A549 (cell line): ENCODE measurements at regions not wholly inside any gene's neighbourhood (a gene's known extent, or its start where the extent isn't known, plus 50 kb on each side); places are given as distances from the start of the nearest gene placed in this dataset.
A peak's percentile ranks its signal among the peaks of the same experiment; 100 is the strongest.

Source experiments
- ATAC-seq, 2 experiments: fragments of 200-7000 bp in 1 of 2; fragments of >200 bp in 1 of 2; cut with Nextera tagmentation in 1 of 2; cut with Tn5 transposase in 1 of 2; 3 replicates each; pipeline versions ENCODE4 v1.8.0 to v1.9.1; 2018 to 2020; ENCODE audit warnings: mild to moderate bottlenecking in 1 of 2, moderate library complexity in 1 of 2
- CTCF ChIA-PET: fragments of 300-600 bp; sonication (Branson Sonifier 250); formaldehyde crosslinking; extraction: SDS; loops from one replicate; lab custom pipeline; 2021; ENCODE audit warnings: antibody characterized with exemption, inconsistent platforms; lab: Yijun Ruan, JAX
- POLR2A ChIA-PET: fragments of 350-600 bp; formaldehyde crosslinking; extraction: SDS; loops from one replicate; lab custom pipeline; 2021; ENCODE audit warnings: antibody characterized with exemption, inconsistent platforms; lab: Yijun Ruan, JAX
- DNase-seq, 2 experiments: peaks; one replicate each; pipeline versions ENCODE4 v3.0.0 to v3.0.0-alpha.2; 2011 to 2016; ENCODE audit warnings: low read depth in 1 of 2, low spot score in 1 of 2
- FAIRE-seq: peaks from 2 replicates; lab custom pipeline; 2011; peaks lifted over from hg19 to GRCh38; lab: Jason Lieb, UNC
- H3K27ac ChIP-seq, 2 experiments: fragments of >200 bp; sonication (Bioruptor Twin); formaldehyde crosslinking; 3 replicates each; pipeline ENCODE4 v1.5.1; 2016 to 2017
- H3K4me1 ChIP-seq: fragments of >200 bp; sonication (Bioruptor Twin); formaldehyde crosslinking; 3 replicates; pipeline ENCODE4 v1.6.1; 2016
- H3K4me2 ChIP-seq: fragments of >200 bp; sonication (Bioruptor Twin); formaldehyde crosslinking; 3 replicates; pipeline ENCODE4 v1.6.1; 2016
- H3K4me3 ChIP-seq: fragments of >200 bp; sonication (Bioruptor Twin); formaldehyde crosslinking; 3 replicates; pipeline ENCODE4 v1.5.1; 2016
- H3K9me3 ChIP-seq: fragments of >200 bp; sonication (Bioruptor Twin); formaldehyde crosslinking; 3 replicates; pipeline ENCODE4 v1.6.1; 2016
- BHLHE40 ChIP-seq: IDR thresholded peaks from 2 replicates; pipeline ENCODE4 v1.6.1; 2012; ENCODE audit warnings: low read depth, low read length, inconsistent platforms
- CBX8 ChIP-seq: fragments of 200-600 bp; sonication (generic); IDR thresholded peaks from 2 replicates; pipeline ENCODE4 v1.6.1; 2016
- CHD4 ChIP-seq: fragments of 200-600 bp; sonication (generic); IDR thresholded peaks from 2 replicates; pipeline ENCODE4 v1.6.1; 2016; ENCODE audit warnings: antibody characterized with exemption, mild to moderate bottlenecking, borderline replicate concordance
- EHF ChIP-seq: fragments of 250-450 bp; sonication (Bioruptor Pico); IDR thresholded peaks from 2 replicates; pipeline ENCODE4 v1.5.0; 2020; ENCODE audit warnings: mild to moderate bottlenecking
- EHMT2 ChIP-seq: fragments of 200-600 bp; sonication (generic); IDR thresholded peaks from 2 replicates; pipeline ENCODE4 v1.6.1; 2016; ENCODE audit warnings: antibody characterized with exemption, low read depth, mild to moderate bottlenecking, moderate library complexity
- EP300 ChIP-seq, 2 experiments: fragments of >200 bp; sonication (Bioruptor Twin); formaldehyde crosslinking; IDR thresholded peaks; 2 replicates in 1 of 2; 3 replicates in 1 of 2; pipeline ENCODE4 v1.6.1; 2016 to 2017
- ESRRA ChIP-seq: fragments of 150-350 bp; IDR thresholded peaks from 2 replicates; pipeline ENCODE4 v1.6.1; 2014; ENCODE audit warnings: mild to moderate bottlenecking, low read length, borderline replicate concordance
- FOSB ChIP-seq: fragments of 250-450 bp; sonication (Bioruptor Pico); IDR thresholded peaks from 2 replicates; pipeline ENCODE4 v1.5.0; 2020; ENCODE audit warnings: mild to moderate bottlenecking, moderate library complexity
- HDAC2 ChIP-seq: fragments of 200-600 bp; sonication (generic); IDR thresholded peaks from 2 replicates; pipeline ENCODE4 v1.6.1; 2016
- HEYL ChIP-seq: fragments of 250-450 bp; sonication (Bioruptor Pico); IDR thresholded peaks from 2 replicates; pipeline ENCODE4 v1.8.0; 2021; ENCODE audit warnings: mild to moderate bottlenecking, moderate library complexity
- NFE2L2 ChIP-seq: fragments of 150-350 bp; conservative IDR thresholded peaks from 2 replicates; pipeline ENCODE4 v1.6.1; 2014; ENCODE audit warnings: low read length
- NPAS2 ChIP-seq: fragments of 250-450 bp; sonication (Bioruptor Pico); IDR thresholded peaks from 2 replicates; pipeline ENCODE4 v1.8.0; 2022; ENCODE audit warnings: mild to moderate bottlenecking, moderate library complexity, borderline replicate concordance
- POLR2A ChIP-seq: IDR thresholded peaks from 2 replicates; pipeline ENCODE4 v1.6.1; 2012; ENCODE audit warnings: mild to moderate bottlenecking, low read length
- RAD21 ChIP-seq, 2 experiments: fragments of >200 bp in 1 of 2; sonication (Bioruptor Twin) in 1 of 2; formaldehyde crosslinking in 1 of 2; IDR thresholded peaks in 1 of 2; conservative IDR thresholded peaks in 1 of 2; 2 replicates in 1 of 2; 3 replicates in 1 of 2; pipeline ENCODE4 v1.6.1; 2012 to 2018; ENCODE audit warnings: inconsistent platforms in 1 of 2
- RCOR1 ChIP-seq: fragments of 150-350 bp; IDR thresholded peaks from 2 replicates; pipeline ENCODE4 v1.6.1; 2014; ENCODE audit warnings: antibody characterized with exemption, low read length, low read depth
- RNF2 ChIP-seq: fragments of 200-600 bp; sonication (generic); IDR thresholded peaks from 2 replicates; pipeline ENCODE4 v1.6.1; 2016; ENCODE audit warnings: low read depth, mild to moderate bottlenecking, antibody characterized with exemption, moderate library complexity, borderline replicate concordance
- SMC3 ChIP-seq: fragments of >200 bp; sonication (Bioruptor Twin); formaldehyde crosslinking; IDR thresholded peaks from 3 replicates; pipeline ENCODE4 v1.6.1; 2018; ENCODE audit warnings: inconsistent platforms
- TP53 ChIP-seq: fragments of 250-450 bp; sonication (Bioruptor Pico); IDR thresholded peaks from 2 replicates; pipeline ENCODE4 v1.5.0; 2021; ENCODE audit warnings: mild to moderate bottlenecking, moderate library complexity
- ZC3H11A ChIP-seq: fragments of 450-650 bp; IDR thresholded peaks from 2 replicates; pipeline ENCODE4 v1.6.1; 2014; ENCODE audit warnings: antibody characterized with exemption, mild to moderate bottlenecking
- ZFP36 ChIP-seq: fragments of 450-650 bp; IDR thresholded peaks from 2 replicates; pipeline ENCODE4 v1.6.1; 2014; ENCODE audit warnings: borderline replicate concordance; ENCODE audit not compliant: partially characterized antibody
- ZNF302 ChIP-seq: fragments of 250-450 bp; sonication (Bioruptor Pico); IDR thresholded peaks from 2 replicates; pipeline ENCODE4 v1.9.0; 2021; ENCODE audit warnings: inconsistent platforms, mild to moderate bottlenecking, moderate library complexity
- ZSCAN20 ChIP-seq: fragments of 250-450 bp; sonication (Bioruptor Pico); IDR thresholded peaks from 2 replicates; pipeline ENCODE4 v1.8.0; 2022; ENCODE audit warnings: mild to moderate bottlenecking, moderate library complexity
- WGBS: methylation state at CpG from one replicate; pipeline ENCODE4 v1.1.6; 2017; ENCODE audit errors: missing lambda C conversion rate; 5-methylcytosine and 5-hydroxymethylcytosine counted together
- TF ChIP-seq, protein P1 (sequence below): fragments of 250-450 bp; sonication (Bioruptor Pico); IDR thresholded peaks from 2 replicates; pipeline ENCODE4 v1.5.0; 2021; ENCODE audit warnings: mild to moderate bottlenecking, moderate library complexity, borderline replicate concordance
- TF ChIP-seq, protein P2 (sequence below): fragments of >200 bp; sonication (Bioruptor Twin); formaldehyde crosslinking; IDR thresholded peaks from 3 replicates; pipeline ENCODE4 v1.5.1; 2016
- TF ChIP-seq, protein P3 (sequence below): IDR thresholded peaks from 2 replicates; pipeline ENCODE4 v1.6.1; 2012
- TF ChIP-seq, protein P4 (sequence below): fragments of 450-650 bp; IDR thresholded peaks from 2 replicates; pipeline ENCODE4 v1.6.1; 2014; ENCODE audit warnings: antibody characterized with exemption

GRCh38 chr2:234146087-234146826 lies 95.8 kb downstream of the SPP2 start:
- DNase-seq (peak in 1 of 2 experiments; percentile 36), ATAC-seq (peak in 1 of 2 experiments; percentile 46; a peak in 2 of 6 replicates)
- peaks cover 28% of the 10 kb centered on the region for H3K4me1 ChIP-seq
- ChIA-PET CTCF (interaction anchor here (0.6 to 1.0 kb wide), 5 partner anchors 10 to 152 kb away, joined by 3 to 4 read pairs (median 3); no protein-coding TSS in a partner anchor), POLR2A (no interaction called here)
- H3K4me2 ChIP-seq, result peak overlapping the region; percentile 1; the same call in 1 of the 3 replicates
- H3K27ac ChIP-seq, result peak overlapping the region; percentile 15 to 74; a peak in 5 of 6 replicates
- H3K9me3 ChIP-seq, result no peaks in the 10 kb centered on the region
- TF ChIP-seq EHF (CRISPR knock-in tag), result no peak
- TF ChIP-seq, protein P1, sequence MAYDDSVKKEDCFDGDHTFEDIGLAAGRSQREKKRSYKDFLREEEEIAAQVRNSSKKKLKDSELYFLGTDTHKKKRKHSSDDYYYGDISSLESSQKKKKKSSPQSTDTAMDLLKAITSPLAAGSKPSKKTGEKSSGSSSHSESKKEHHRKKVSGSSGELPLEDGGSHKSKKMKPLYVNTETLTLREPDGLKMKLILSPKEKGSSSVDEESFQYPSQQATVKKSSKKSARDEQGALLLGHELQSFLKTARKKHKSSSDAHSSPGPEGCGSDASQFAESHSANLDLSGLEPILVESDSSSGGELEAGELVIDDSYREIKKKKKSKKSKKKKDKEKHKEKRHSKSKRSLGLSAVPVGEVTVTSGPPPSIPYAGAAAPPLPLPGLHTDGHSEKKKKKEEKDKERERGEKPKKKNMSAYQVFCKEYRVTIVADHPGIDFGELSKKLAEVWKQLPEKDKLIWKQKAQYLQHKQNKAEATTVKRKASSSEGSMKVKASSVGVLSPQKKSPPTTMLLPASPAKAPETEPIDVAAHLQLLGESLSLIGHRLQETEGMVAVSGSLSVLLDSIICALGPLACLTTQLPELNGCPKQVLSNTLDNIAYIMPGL, result no peak
- TF ChIP-seq, protein P2, sequence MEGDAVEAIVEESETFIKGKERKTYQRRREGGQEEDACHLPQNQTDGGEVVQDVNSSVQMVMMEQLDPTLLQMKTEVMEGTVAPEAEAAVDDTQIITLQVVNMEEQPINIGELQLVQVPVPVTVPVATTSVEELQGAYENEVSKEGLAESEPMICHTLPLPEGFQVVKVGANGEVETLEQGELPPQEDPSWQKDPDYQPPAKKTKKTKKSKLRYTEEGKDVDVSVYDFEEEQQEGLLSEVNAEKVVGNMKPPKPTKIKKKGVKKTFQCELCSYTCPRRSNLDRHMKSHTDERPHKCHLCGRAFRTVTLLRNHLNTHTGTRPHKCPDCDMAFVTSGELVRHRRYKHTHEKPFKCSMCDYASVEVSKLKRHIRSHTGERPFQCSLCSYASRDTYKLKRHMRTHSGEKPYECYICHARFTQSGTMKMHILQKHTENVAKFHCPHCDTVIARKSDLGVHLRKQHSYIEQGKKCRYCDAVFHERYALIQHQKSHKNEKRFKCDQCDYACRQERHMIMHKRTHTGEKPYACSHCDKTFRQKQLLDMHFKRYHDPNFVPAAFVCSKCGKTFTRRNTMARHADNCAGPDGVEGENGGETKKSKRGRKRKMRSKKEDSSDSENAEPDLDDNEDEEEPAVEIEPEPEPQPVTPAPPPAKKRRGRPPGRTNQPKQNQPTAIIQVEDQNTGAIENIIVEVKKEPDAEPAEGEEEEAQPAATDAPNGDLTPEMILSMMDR, result 0 out of 3 replicates have a peak, but pooled peaks have one; percentile 9
- peak; percentile 40 to 51; a peak in 4 of 5 replicates for TF ChIP-seq RAD21 (conservative IDR thresholded peaks at IDR 0.05 in 1 of 2, IDR thresholded peaks at IDR 0.05 in 1 of 2)
- TF ChIP-seq SMC3, result peak; percentile 34; the same call in 1 of the 3 replicates
- TF ChIP-seq ZC3H11A, result peak; percentile 96
- TF ChIP-seq ESRRA, result peak; percentile 70
- TF ChIP-seq, all 56 proteins: peak for 5
- 59% methylated on average over 8 of the region's 8 CpGs for WGBS
- no peak for FAIRE-seq
- no peak overlapping the region for H3K4me3 ChIP-seq

DNA sequence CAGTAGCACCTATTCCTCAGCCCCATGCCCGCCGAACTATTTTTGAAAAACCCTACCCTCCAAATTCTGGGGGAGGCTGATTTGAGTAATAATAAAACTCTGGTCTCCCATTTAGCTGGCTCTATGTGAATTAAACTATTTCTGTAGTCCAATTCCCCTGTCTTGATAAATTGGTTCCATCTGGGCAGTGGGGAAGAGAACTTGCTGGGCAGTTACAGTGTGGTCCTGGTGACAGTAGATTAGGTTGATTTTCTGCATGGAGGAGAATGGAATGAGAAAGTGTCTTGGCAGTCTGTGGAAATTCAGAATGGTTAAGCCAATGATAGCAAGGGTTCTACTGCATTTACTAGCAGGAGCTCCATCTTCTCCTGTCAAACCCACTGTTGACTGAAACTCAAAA lies 95.0 kb downstream of the SPP2 start:
- DNase-seq (no peak), FAIRE-seq (no peak), ATAC-seq (no peak)
- H3K4me1 ChIP-seq, result peaks cover 28% of the 10 kb centered on the region
- ChIA-PET POLR2A (no interaction called here), CTCF (interaction anchor here (1.0 kb wide), 1 partner anchor 10 kb away, joined by 4 read pairs; no protein-coding TSS in a partner anchor)
- H3K27ac ChIP-seq, result peak overlapping the region; percentile 15 to 74; a peak in 3 of 6 replicates
- H3K4me3 ChIP-seq, result no peak overlapping the region
- 98% methylated on average over 2 of the region's 2 CpGs for WGBS
- H3K9me3 ChIP-seq, result 0 out of 3 replicates have a peak, but pooled peaks cover under 1% of the 10 kb centered on the region
- no peak overlapping the region for H3K4me2 ChIP-seq
- TF ChIP-seq SMC3 (no peak), EHF (CRISPR knock-in tag) (no peak), RCOR1 (no peak), BHLHE40 (no peak), EHMT2 (no peak), CHD4 (no peak), HDAC2 (no peak), RNF2 (no peak), POLR2A (no peak), FOSB (no peak), CBX8 (no peak)
- TF ChIP-seq, protein P3, sequence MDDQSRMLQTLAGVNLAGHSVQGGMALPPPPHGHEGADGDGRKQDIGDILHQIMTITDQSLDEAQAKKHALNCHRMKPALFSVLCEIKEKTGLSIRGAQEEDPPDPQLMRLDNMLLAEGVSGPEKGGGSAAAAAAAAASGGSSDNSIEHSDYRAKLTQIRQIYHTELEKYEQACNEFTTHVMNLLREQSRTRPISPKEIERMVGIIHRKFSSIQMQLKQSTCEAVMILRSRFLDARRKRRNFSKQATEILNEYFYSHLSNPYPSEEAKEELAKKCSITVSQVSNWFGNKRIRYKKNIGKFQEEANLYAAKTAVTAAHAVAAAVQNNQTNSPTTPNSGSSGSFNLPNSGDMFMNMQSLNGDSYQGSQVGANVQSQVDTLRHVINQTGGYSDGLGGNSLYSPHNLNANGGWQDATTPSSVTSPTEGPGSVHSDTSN, result no peak

GRCh38 chr2:234145057-234145456 lies 94.6 kb downstream of the SPP2 start:
- no peak for ATAC-seq
- no peak for FAIRE-seq
- Histone ChIP-seq H3K27ac (peak overlapping the region in 1 of 2 experiments; percentile 74; a peak in 2 of 6 replicates), H3K4me1 (peaks cover 28% of the 10 kb centered on the region), H3K9me3 (peaks cover 5% of the 10 kb centered on the region; the same call in 1 of the 3 replicates), H3K4me2 (no peak overlapping the region), H3K4me3 (no peak overlapping the region)
- DNase-seq, result no peak
- ChIA-PET POLR2A (no interaction called here), CTCF (interaction anchor here (1.0 kb wide), 1 partner anchor 10 kb away, joined by 4 read pairs; no protein-coding TSS in a partner anchor)
- TF ChIP-seq EP300 (IDR thresholded peaks at IDR 0.05) (no peak), ZSCAN20 (CRISPR knock-in tag) (no peak), EHF (CRISPR knock-in tag) (no peak), NFE2L2 (no peak), CBX8 (no peak), HEYL (CRISPR knock-in tag) (no peak), TP53 (CRISPR knock-in tag) (no peak), ZNF302 (CRISPR knock-in tag) (no peak), RAD21 (conservative IDR thresholded peaks at IDR 0.05 in 1 of 2, IDR thresholded peaks at IDR 0.05 in 1 of 2) (no peak), ZFP36 (no peak), NPAS2 (CRISPR knock-in tag) (no peak)
- TF ChIP-seq, protein P4, sequence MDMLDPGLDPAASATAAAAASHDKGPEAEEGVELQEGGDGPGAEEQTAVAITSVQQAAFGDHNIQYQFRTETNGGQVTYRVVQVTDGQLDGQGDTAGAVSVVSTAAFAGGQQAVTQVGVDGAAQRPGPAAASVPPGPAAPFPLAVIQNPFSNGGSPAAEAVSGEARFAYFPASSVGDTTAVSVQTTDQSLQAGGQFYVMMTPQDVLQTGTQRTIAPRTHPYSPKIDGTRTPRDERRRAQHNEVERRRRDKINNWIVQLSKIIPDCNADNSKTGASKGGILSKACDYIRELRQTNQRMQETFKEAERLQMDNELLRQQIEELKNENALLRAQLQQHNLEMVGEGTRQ, result no peak
